NB4 (cell line): ENCODE measurements at regions not wholly inside any gene's neighbourhood (a gene's known extent, or its start where the extent isn't known, plus 50 kb on each side); places are given as distances from the start of the nearest gene placed in this dataset.

Experiments
- DNase-seq: peaks from one replicate; pipeline ENCODE4 v3.0.0; 2010; ENCODE audit warnings: low read depth
- H3K4me3 ChIP-seq: one replicate; pipeline ENCODE4 v1.5.1; 2011; ENCODE audit warnings: mild to moderate bottlenecking, low read depth, low read length, moderate library complexity
- MAX ChIP-seq: IDR thresholded peaks from 2 replicates; pipeline ENCODE4 v1.6.1; 2011; ENCODE audit warnings: low read depth, low read length
- MYC ChIP-seq: IDR thresholded peaks from 2 replicates; pipeline ENCODE4 v1.6.1; 2011; ENCODE audit warnings: low read depth, low read length
- POLR2A ChIP-seq: IDR thresholded peaks from 2 replicates; pipeline ENCODE4 v1.6.1; 2011; ENCODE audit warnings: mild to moderate bottlenecking; ENCODE audit not compliant: insufficient read length; ENCODE audit errors: extremely low read depth
- TF ChIP-seq, protein P1 (sequence below): IDR thresholded peaks from one replicate; pipeline ENCODE4 v1.5.1; 2012; ENCODE audit warnings: low read depth, low read length

GRCh38 chr18:75502286-75502685, 74.8 kb upstream of the SMIM21 start:
- TF ChIP-seq MAX, result no peak
- no peak for TF ChIP-seq MYC
- TF ChIP-seq POLR2A, result no peak
- TF ChIP-seq, protein P1, sequence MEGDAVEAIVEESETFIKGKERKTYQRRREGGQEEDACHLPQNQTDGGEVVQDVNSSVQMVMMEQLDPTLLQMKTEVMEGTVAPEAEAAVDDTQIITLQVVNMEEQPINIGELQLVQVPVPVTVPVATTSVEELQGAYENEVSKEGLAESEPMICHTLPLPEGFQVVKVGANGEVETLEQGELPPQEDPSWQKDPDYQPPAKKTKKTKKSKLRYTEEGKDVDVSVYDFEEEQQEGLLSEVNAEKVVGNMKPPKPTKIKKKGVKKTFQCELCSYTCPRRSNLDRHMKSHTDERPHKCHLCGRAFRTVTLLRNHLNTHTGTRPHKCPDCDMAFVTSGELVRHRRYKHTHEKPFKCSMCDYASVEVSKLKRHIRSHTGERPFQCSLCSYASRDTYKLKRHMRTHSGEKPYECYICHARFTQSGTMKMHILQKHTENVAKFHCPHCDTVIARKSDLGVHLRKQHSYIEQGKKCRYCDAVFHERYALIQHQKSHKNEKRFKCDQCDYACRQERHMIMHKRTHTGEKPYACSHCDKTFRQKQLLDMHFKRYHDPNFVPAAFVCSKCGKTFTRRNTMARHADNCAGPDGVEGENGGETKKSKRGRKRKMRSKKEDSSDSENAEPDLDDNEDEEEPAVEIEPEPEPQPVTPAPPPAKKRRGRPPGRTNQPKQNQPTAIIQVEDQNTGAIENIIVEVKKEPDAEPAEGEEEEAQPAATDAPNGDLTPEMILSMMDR, result no peak
- DNase-seq, result no peak
- no peak overlapping the region for H3K4me3 ChIP-seq

DNA sequence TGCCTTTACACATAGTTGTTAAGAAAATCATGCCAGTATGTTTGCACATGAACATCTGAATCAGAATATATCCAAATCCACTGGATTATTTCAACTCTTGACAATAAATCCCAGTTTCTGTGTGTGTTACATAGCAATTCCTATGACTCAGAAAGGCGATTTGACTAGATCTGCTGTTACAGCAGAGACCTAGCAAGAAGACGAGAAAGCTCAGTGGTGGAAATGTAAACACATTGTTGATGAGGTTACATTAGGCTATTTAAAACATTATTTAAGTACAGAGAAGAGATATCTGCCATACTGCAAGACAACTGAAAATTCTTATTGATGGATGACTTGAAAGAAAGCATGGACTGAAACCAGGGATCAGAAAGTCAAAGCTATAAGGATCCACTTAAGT, 73.0 kb upstream of the SMIM21 start:
- no peak for DNase-seq
- no peak for TF ChIP-seq MYC
- TF ChIP-seq, protein P1, result no peak
- TF ChIP-seq MAX, result no peak
- TF ChIP-seq POLR2A, result no peak
- H3K4me3 ChIP-seq, result no peak overlapping the region

GRCh38 chr18:75497576-75498235, 70.2 kb upstream of the SMIM21 start:
- TF ChIP-seq, protein P1, result no peak
- no peak for TF ChIP-seq POLR2A
- no peak for TF ChIP-seq MYC
- no peak overlapping the region for H3K4me3 ChIP-seq
- DNase-seq, result no peak

DNA sequence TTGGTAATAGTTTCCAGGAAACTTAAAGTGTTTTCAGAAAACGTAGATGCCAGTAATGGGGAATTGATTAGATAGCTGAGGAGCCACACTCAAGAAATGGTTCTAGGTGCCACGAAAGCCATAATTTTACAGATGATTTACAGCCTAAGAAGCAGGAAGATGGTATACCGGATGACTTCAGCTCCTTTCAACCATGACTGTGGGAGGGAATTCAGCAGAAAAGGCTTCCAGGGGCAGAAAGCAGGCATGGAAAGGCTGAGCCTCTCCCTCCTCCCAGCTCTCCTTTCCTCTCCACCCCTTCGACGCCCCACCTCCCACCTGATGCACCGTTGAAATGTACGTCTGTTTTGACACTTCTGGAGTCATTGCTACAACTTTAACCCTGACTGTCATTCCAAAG, 68.6 kb upstream of the SMIM21 start:
- TF ChIP-seq, protein P1, result no peak
- TF ChIP-seq MAX (no peak), MYC (no peak), POLR2A (no peak)
- no peak for DNase-seq
- no peak overlapping the region for H3K4me3 ChIP-seq

DNA sequence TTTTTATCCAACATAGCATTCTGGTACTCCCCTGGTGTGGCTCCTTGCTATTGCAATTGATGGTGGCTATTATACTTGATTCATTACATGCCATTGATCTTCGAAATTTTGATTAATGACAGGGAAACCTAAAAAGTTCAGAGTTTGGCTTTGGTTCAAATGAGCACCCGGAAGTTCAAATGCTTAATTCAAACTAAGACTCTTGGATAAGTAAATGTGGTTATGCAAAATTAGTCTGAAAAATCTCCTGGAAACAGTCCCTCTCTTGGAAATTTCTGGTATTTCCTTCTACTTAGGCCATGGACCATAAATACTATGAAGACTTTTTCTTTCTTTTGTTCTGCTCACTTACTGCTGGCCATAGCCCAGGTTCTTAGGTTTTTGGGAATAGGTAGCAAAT, 65.3 kb upstream of the SMIM21 start:
- DNase-seq, result no peak
- TF ChIP-seq, protein P1, result no peak
- TF ChIP-seq MAX (no peak), POLR2A (no peak), MYC (no peak)

GRCh38 chr18:75491361-75491760, 63.9 kb upstream of the SMIM21 start:
- H3K4me3 ChIP-seq, result no peak overlapping the region
- TF ChIP-seq, protein P1, result no peak
- TF ChIP-seq MAX (no peak), MYC (no peak), POLR2A (no peak)
- DNase-seq, result no peak

More for the DNA sequence above, 65.3 kb upstream of the SMIM21 start:
- no peak overlapping the region for H3K4me3 ChIP-seq
